GM20000 (cell line): ENCODE measurements at regions not wholly inside any gene's neighbourhood (a gene's known extent, or its start where the extent isn't known, plus 50 kb on each side); places are given as distances from the start of the nearest gene placed in this dataset.

Experiments
- DNase-seq: peaks from one replicate; pipeline ENCODE4 v3.0.0; 2012; ENCODE audit warnings: low spot score
- TF ChIP-seq, protein P1 (sequence below): IDR thresholded peaks from 2 replicates; pipeline ENCODE4 v1.5.1; 2012; ENCODE audit warnings: mild to moderate bottlenecking, control low read depth; ENCODE audit errors: extremely low read depth, missing control alignments

DNA sequence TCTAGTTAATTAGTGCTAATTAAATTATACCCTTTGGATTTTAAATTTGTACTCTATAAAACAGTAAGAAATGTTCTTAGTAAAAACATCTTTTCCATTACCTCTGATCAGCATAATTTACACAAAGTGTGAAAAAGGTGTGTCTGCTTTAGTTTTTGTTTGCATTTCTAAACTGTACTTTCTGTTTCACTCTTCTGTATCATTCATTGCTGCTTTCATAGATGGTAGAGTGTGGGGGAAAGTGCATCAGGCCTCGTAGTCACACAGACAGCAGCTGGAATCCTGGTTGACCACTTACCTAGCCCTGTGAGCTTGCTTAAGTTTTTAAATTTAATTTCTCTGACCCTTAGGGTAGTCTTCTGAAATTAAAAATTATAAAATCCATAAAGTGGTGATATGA, 275.4 kb upstream of the PITX2 start:
- peak; percentile 3 for DNase-seq
- TF ChIP-seq, protein P1, sequence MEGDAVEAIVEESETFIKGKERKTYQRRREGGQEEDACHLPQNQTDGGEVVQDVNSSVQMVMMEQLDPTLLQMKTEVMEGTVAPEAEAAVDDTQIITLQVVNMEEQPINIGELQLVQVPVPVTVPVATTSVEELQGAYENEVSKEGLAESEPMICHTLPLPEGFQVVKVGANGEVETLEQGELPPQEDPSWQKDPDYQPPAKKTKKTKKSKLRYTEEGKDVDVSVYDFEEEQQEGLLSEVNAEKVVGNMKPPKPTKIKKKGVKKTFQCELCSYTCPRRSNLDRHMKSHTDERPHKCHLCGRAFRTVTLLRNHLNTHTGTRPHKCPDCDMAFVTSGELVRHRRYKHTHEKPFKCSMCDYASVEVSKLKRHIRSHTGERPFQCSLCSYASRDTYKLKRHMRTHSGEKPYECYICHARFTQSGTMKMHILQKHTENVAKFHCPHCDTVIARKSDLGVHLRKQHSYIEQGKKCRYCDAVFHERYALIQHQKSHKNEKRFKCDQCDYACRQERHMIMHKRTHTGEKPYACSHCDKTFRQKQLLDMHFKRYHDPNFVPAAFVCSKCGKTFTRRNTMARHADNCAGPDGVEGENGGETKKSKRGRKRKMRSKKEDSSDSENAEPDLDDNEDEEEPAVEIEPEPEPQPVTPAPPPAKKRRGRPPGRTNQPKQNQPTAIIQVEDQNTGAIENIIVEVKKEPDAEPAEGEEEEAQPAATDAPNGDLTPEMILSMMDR = no peak

DNA sequence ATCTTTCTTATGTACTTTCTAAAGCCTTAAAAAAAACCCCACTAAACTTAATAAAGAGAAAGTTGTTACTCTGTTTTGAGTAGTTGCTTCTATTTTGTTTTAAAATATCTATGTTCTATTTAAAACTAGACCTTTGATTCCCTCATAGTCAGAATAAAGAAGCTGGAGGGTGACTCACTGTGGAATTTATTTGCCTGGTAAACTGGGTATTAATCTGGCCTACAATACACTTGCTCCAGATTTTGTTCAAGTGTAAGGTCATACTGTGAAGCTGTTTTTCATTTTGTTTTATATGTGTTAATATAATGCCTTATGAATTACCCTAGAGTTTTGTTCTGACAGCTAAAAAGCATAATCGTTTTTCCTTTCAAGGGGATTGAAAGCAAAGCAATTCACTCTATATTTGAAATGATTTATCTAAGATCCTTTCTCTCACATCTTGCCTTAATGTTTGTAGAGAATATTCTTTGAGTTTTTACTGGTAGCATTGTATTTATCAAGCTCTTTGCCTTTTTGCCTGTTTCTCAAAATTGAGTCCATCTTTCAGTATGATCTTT, 277.4 kb upstream of the PITX2 start:
- no peak for DNase-seq
- TF ChIP-seq, protein P1 = no peak

DNA sequence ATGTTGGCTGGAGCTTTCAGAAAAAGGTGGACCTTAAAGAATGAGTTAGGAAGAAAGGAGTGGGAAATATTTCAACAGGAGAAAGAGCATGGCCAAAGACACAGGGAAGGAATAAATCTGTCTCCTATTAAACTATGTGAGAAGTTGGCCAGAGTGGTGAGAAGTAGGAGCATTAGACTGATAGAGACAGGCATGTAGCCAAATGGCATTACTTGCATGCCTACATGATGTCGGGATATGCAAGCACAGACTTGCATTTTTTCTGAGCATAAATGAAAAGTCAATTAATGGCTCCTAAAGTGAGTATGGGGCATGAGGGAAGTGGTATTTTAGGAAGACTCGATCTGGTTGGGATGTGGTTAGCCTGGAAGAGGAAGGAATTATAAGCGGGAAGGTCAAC, 279.6 kb upstream of the PITX2 start:
- DNase-seq = no peak
- TF ChIP-seq, protein P1 = no peak

DNA sequence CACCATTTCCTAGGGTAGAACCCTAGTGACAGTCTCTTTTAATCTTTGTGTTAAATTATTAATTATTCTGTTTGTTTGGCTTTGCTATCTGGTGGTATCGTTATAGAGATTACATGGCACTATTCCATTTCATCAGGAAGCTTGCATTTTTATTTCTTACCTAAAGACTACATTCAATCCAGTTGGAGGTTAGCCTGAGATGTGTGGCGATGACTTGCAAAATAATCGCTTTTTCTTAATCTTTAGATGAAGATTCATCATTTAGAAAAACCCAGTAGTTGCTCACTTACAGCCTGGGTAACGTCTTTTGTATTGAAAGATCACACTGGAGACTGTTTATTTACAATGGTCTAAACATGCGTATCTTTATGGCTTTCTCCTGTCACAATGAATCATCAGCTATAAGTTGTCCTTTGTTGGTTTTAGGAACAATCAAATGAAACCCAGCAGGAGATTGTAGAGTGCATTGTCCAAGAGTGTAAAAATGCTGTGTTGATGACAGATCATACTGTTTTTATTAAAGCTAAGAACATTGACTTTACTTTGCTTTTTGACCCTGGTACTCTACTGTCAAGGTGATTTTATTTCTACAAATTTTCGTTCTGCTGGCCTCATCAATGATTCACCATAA, 281.7 kb upstream of the PITX2 start:
- DNase-seq = no peak
- TF ChIP-seq, protein P1 = no peak

DNA sequence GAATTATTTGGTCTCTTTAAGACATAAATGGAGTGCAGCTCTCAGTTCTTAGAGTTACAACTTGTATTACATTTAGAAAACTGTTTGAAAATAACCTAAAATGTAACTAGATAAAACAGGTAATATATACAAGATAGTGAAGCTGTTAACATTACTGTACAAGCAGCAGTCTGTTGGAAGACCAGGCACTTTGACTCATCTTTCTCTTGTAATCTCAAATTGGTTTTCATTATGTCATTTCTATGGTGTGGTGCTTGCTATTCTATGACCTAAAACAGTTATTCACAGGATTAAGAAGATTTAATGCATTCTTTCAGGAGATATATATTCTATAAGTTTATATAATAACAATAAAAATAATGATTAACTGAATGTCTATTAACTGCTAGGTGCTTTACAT, 282.5 kb upstream of the PITX2 start:
- DNase-seq = no peak
- TF ChIP-seq, protein P1 = no peak

DNA sequence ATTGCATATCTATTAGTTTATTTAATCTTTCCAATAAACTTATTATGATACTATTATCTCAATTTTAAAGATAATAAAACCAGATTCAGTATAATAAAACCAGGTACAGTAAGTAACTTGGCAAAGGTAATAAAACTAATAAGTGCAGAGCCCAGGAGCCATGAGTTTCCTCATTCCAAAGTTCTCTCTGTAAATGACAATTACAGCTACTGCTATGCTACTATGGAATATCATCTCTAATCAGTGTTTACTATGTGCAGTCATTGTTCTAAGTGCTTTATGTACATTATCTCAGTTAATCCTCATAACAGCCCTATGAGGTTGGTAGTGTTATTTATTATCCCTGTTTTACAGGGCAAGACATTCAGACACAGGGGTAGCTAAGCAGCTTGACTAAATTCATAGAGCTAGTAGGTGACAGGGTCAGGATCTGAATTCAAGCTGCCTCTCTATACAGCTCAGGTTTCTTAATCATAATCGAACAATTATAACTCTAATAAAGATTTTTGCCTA, 285.0 kb upstream of the PITX2 start:
- no peak for DNase-seq
- TF ChIP-seq, protein P1 = no peak

DNA sequence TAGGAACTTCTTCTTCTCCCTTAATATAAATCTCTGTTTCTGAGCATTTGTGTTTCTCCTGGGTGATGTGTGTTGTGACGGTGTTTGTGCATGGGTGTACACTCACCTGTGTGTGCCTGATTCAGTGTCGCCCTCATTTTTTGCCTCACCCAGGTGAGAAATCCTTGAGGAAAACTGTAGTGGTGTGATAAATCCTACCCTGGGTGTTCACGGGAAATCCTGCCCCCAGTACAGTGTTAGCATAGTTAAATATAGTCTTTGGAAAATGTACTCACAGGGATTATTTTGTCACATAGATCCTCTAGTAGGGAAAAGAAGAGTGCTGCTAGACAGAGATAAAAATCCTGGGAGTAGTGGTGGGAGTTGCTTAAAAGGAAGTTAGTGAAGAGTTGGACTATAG, 291.9 kb upstream of the PITX2 start:
- TF ChIP-seq, protein P1 = no peak
- no peak for DNase-seq
